Femur (tissue), 1 donor: ENCODE measurements at regions not wholly inside any gene's neighbourhood (a gene's known extent, or its start where the extent isn't known, plus 50 kb on each side); places are given as distances from the start of the nearest gene placed in this dataset.

Experiments used
- DNase-seq: peaks from one replicate; pipeline ENCODE4 v3.0.0-alpha.2; 2017

- no peak for DNase-seq
Observed at GRCh38 chr4:27272217-27272616, 411.6 kb downstream of the STIM2 start.

GRCh38 chr4:27276307-27277073, 415.8 kb downstream of the STIM2 start:
- no peak for DNase-seq

GRCh38 chr4:27278615-27279375, 418.2 kb downstream of the STIM2 start:
- DNase-seq, result peak; percentile 43

DNA sequence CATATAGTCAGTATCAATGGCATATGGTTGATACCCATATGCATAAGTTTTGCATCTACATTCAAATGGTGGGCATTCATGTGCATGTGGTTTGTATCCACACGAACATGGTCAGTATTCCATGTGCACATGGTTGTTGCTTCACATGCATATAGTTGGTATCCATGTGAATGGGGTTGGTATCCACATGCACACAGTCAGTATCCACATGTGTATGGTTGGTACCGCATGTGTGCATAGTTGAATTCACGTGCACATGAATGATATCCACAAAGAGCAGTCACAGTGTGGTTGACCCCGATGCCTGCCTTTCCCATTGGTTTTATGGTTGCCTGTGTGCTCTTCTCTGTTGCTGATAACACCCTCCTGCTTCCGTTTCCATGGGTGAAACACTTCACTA, 427.9 kb downstream of the STIM2 start:
- no peak for DNase-seq

DNA sequence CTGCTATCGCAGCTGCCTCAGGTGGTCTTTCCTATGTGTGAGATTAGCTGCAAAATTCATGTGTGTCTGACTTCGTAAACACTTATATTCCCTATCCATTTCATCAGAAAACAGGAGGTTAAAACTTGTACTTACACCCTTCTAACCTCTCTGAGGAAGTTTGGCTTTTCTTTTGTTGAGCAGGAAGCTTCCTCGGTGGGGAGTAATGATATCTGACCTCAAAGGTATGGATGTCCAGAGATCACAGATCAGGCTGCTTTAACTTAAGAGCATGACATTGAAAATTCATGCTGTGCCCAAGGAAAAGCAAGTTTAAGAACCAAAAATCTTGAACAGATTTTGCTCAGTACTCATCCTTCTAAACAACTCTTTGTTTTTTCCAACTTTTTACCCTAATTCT, 429.1 kb downstream of the STIM2 start:
- DNase-seq, result no peak

DNA sequence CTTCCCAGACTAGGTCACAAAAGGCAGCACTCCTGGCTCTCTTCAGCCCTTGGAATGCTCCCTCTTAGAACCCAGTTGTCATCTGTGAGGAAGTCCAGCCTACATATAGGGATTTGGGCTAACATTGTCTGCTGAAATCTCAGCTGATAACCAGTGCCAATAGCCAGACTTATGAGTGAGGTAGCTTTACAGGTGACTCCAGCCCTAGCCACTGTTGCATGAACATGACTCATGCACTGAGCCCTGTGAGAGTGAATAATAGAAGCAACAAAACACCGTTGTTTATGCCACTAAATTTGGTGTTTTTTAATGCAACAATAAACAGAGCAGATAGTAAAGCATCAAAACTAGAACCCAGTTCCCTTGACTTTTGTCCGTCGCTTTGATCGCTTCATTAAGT, 433.2 kb downstream of the STIM2 start:
- no peak for DNase-seq

GRCh38 chr4:27304751-27305150, 444.1 kb downstream of the STIM2 start:
- no peak for DNase-seq

DNA sequence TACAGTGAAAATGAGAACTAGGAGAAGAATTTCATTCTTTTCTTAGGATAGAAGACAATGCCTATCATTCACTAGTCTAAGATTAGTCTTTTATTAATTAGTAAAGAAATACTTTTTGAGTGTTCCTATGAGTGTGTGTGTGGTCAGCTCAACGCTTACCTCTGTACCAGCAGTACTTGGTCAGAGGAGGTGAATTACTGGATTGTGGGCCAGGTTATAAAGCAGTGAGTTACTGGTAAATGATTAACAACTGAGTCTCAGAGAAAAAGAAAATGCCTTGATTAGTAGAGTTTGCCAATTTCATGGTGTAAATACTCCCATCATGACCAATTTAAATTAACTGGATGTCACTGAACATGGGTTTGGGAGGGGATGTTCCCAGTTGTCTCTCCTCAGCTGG, 444.6 kb downstream of the STIM2 start:
- no peak for DNase-seq

DNA sequence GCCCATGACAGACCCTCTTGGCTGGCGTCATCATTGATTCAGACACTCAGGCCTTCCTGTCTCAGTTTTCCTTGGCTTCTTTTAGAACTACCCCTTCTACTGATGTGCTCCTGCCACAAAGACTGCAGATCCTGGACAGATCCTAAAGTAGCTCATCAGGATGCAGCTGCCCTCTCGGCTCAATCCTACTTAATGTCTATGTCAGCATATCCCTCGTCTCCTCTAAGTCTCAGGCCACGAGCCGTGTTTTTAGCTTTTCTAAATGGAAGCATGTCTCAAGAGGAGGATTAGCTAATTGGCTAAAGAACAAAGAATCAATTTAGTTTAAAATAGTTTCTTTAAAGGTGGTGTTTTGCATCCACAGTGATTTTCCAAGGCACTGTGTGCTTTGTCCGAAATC, 447.7 kb downstream of the STIM2 start:
- DNase-seq, result no peak

DNA sequence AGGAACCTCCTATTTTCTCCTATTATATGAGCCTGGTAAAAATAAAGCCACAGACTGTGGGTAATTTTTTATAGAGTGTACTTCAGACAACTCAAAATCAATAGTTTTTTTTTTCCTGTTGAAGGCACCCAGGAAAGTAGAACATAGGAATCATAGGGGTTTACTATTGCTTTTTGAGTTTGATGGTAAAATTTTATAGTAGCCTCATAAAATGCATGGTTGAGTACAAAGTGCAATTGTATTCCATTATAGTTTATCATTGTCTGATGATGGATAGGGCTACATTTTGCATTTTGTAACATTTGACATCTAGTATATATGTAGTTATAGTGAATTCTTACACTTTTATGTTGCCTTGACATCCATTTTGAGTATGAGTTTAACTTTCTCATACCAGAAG, 455.0 kb downstream of the STIM2 start:
- DNase-seq, result no peak

GRCh38 chr4:27316176-27316575, 455.5 kb downstream of the STIM2 start:
- no peak for DNase-seq

DNA sequence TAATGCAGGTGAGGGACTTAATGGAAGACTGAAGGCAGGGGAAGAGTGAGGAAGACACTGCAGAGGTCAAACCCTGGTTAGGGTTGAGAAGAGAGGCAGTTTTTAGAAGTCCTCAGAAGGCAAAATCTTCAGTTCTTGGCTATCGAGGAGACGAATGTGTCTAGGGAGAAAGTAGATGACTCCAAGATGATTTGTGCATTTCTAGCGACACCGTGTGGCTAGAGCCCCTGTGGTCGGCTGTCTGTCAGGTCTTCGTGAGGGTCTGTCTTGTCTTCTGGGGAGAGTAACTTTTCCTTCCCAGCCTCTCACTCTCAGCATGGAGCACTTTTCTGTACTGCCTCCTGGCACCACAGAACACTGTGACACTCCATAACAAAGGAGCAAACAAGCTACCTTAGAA, 458.1 kb downstream of the STIM2 start:
- DNase-seq, result peak; percentile 59

- no peak for DNase-seq
Observed at GRCh38 chr4:27326991-27327390, 466.4 kb downstream of the STIM2 start.

DNA sequence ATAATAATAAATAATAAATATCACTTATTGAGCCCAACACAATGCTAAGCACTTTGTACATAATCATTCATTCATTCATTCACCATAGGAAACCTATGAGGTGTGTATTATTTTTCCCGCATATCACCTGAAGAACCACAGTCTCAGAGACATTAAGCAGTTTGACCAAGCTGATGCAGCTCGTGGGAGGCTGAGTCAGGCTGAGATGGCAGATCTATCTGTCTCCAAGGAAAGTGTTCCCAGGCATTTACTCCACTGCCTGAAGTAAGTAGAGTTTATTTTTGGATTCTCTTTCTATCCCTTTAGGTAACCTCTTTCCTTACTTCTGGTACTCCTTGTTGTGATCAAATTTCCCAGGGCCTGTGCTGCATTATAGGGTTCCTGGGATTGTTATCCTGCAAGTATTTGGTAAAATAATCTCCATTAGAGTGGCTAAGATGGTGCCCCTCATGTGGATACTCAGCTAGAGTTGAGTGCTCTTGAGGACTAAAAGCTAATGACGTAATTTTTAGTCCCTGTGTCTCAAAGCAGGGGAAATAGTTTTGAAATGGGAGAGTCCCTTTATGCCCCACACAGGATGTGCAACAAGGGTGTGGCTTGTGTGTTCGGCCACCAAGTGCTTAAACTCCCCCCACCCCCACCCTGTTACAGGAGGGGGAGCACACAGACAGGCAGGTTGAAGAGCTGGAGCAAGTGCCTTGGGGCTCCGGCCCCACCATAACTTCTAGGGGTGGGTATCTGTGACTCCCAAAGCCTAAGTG, 467.0 kb downstream of the STIM2 start:
- DNase-seq, result no peak

- no peak for DNase-seq
Observed at GRCh38 chr4:27338530-27338929, 477.9 kb downstream of the STIM2 start.

GRCh38 chr4:27343411-27343810, 482.8 kb downstream of the STIM2 start:
- no peak for DNase-seq

- no peak for DNase-seq
Observed at GRCh38 chr4:27350161-27350560, 489.5 kb downstream of the STIM2 start.

GRCh38 chr4:27357283-27357682, 496.6 kb downstream of the STIM2 start:
- DNase-seq, result no peak

- no peak for DNase-seq
Observed at GRCh38 chr4:27358269-27358668, 497.6 kb downstream of the STIM2 start.

DNA sequence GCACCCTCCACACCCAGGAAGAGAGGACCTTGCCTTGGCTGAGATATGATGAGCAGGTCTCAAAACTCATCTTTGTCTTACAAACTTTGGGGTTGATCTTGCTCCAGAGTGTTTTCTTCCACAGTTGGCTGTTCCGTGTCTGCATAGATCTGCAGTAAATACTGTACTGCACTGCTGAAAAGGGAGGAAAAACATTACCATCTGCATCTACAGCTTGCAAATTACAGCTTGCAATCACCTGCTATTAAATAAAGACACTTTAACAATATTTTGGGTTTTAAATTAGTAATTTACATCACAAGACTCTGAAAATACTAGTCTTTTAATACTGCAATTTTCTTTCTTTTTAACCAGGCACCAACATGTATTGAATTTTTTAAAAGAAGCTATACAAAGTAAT, 499.5 kb downstream of the STIM2 start:
- no peak for DNase-seq

- peak; percentile 43 for DNase-seq
Observed at GRCh38 chr4:27360790-27361267, 500.2 kb downstream of the STIM2 start.

DNA sequence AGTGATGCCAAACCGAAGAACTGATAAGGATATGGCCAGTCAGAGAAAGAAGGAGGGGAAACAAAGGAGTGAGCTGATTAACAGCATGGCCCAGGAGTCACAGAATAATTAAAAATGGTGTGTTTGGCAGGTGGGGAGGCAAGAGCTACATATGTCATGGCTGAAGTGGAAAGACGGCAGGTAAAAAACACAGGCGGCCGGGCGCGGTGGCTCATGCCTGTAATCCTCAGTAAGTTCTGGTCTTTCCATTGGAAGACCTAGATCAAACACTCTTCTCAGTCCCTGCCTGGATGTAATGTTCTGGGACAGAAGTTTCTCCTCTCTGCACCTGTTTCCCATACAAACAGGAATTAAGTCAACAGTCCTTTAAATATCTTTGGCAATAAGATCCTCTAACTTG, 503.9 kb downstream of the STIM2 start:
- no peak for DNase-seq

- DNase-seq, result no peak
Observed at GRCh38 chr4:27366104-27366823, 505.6 kb downstream of the STIM2 start.
